GM18873 (cell line): ENCODE measurements at regions not wholly inside any gene's neighbourhood (a gene's known extent, or its start where the extent isn't known, plus 50 kb on each side); places are given as distances from the start of the nearest gene placed in this dataset.
"Not testable (repeated sequence)": the region's sequence is repeated elsewhere in the genome, so short reads cannot be mapped to it uniquely, and the experiment has no call there.

ENCODE experiments used
- ATAC-seq: cut with Tn5 transposase; IDR thresholded peaks from one replicate; pipeline ENCODE4 v1.9.1; 2021; ENCODE audit warnings: mild to moderate bottlenecking, moderate library complexity, moderate number of reproducible peaks; ENCODE audit not compliant: unreplicated experiment, low FRiP score

DNA sequence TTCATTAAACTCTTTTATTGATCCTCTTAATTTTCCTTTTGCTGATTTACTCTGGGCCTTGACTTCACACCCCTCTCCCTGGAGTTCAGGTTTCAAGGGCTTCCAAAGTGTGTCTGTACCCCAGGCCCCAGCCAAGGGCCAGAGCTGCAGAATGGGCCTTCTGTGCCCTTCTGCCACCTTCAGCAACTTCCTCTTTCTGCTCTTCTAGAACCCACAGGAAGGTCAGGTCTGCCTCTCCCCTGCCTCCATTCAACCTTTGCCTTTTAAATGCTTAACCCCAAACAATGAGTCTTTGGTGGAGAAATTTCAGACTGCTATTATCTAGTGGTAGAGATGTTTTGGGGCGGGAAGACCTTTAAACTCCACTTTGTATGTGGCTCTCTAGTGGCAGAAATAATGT lies 63.1 kb downstream of the TSN start:
- no peak for ATAC-seq

DNA sequence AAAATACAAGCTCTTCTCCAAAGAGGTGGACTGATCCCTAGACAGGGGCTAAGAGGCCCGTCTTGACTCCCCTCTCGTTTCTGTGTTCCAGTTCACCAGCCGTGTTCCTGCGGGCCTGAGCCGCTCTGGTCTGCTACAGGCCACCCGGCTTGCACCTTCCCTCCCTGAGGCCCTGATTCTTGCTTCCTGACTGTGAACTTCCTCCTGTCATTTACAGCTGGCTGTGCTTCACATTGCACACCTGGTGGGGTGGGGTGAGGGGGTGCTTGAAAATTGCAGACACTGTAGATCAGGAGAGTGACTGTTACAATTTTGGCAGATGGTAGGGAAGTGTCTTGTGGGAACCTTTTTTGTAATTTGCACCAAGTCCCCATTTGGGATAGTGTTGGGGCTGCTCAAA lies 64.4 kb downstream of the TSN start:
- ATAC-seq, result no peak

DNA sequence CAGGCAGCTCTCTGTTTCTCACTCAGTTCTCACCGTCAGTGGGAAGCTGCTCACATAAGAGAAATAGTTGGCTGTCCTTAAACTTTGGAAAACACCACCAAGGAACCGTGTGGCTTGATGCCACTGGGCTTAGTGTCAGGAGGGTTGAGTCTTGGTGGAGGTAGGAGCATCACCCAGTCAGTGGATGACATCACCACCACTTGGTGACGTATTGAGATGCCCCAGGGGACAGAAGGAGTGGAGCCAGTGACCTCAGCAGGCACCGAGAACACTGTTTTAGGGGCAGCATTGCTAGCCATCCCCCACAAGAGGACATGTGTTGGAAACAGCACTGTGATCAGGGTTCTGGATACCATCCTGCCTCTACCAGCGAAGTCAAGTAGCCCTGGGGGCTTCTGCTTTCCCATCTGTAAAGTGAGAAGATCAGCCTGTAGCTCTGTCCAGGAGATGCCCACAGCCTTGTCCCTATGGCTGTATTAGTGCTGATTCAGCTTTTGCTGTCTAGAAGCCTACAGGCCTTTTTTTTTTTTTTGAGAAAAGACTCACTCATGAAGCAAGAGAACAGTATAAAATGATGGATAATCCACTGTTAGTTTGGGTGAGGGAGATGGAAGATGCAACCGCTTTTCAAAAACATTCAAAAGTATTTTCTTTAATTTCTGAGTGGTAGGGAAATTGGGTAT lies 66.2 kb downstream of the TSN start:
- ATAC-seq, result no peak

DNA sequence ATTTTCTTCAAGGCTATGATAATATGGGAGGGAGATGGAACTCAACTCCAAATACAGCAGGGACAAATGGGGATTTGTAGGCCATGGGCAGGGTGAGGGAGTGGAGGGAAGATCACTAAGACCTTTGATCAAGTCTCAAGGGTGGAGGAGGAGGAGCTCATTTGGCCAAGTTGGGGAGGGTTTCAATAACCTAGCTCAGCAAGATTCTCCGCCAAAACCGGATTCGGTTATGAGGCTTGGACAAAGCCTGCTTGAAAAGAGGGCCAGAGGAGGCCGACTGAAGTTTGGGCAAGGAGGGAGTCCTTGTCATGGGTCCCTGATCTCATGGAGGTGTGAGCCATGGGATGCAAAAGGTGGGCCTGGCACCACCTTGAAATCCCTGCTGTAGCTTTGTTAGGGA lies 68.8 kb downstream of the TSN start:
- ATAC-seq, result no peak

DNA sequence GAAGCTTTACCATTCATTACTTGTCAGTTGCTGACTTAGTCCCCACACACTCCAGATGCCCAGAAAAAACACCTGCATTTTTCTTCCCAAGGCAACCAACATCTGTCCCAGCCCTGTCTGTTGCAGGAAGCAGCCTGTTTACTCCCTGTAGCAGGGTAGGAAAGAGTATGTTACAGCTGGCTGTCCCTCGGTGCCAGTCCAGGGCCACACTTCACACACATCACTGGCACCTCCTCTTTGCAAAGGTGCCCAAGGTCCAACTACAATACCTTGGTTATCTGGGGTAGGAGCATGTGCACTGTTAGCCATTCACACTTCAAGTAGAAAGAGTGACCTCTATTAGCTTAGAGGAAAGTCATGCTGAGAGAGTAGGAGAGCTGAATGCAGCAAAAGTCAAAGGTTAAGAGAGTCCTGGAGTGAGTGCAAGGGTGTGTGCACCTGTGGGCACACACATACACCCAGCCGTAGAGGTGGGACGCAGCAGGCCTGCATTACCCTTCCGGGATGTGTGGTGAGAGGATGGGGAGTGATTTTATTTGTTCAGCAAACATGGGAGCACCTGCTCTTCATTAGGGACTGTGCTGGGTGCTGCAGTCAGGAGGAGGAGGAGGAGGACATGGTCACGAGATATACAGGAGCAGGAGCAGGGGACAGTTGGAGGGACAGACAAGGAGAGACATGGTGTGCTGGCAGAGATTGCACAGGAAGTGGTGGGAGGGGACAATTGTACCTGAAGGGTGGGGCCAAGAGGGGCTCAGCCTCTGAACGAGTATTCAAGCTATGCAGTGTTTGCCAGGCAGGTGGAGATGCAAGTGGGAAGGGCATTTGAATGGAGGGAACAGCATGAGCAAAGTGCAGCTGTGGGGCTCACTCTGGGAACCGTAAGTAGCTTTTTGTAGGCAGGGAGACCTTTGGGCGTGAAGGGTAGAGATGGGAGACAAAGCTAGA lies 69.8 kb downstream of the TSN start:
- no peak for ATAC-seq

DNA sequence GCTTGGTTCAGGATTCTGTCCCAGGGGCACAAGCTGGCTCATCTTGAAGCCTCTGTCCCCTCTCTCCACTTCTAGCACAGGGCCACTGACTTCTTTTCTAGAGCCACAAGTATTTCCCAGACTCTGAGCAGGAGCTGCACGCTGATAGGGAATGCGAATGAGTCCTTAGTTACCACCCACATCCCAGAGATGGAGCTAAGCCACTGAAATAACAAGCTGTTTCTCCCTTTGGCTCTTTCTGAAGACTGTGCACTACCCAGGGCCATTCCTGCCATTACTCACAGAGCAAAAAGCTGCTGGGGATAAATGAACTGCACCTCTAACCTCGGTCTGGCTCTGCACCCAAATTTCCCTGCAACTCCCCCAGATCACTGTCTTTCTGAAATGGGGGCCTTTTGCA lies 70.6 kb downstream of the TSN start:
- no peak for ATAC-seq

DNA sequence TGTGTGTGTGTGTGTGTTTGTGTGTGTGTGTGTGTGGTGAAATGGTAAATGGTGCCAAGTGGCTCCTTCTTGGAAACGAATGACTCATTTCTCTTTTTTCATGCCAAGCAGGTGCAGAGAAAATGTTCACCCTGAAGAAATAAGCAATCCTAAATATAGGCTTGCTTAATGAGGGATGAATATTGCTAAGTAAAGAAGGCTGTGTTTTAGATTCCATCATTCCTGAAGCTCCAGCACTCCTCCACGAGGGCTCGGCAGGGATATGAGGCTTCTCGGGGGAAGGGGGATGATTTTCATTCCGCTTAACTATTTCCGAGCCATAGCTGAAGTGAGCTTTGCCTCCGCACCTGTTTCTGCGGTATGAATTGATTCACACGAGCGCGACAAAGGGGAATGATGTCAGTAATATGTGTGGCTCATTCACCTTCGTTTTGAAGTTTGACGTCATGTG lies 72.9 kb downstream of the TSN start:
- no peak for ATAC-seq

DNA sequence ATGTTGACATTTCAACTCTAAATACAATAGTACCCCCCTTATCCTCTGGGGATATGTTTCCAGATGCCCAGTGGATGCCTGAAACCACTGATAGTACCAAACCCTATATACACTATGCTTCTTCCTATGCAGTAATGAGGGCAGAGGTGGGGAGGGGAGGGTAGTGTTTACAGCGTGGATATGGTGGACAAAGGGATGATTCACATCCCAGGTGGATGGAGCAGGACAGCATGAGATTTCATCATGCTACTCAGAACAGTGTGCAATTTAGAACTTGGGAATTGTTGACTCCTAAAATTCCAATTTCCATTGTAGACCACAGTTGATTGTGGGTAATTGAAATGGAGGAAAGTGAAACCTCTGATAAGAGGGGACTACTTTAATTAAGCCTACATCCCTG lies 75.4 kb downstream of the TSN start:
- ATAC-seq, result no peak

DNA sequence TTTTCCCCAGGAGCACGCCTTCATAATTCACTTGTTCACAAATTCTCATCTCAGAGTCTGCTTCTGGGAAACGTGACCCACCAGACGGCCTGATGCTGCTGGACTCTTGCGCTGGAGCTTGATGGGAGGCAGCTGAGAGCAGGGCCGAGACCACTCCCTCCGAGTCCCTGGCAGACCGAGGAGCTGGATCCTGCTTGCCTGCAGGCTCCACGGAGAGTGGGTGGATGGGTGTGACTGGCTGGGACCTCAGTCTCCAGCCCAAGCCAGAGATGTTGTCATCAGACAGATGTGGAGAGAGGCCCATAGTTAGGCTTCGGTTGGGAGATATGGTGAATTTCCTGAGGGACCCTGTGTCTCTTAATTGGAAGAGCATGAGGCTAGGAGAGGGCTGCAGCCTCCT lies 76.4 kb downstream of the TSN start:
- no peak for ATAC-seq

DNA sequence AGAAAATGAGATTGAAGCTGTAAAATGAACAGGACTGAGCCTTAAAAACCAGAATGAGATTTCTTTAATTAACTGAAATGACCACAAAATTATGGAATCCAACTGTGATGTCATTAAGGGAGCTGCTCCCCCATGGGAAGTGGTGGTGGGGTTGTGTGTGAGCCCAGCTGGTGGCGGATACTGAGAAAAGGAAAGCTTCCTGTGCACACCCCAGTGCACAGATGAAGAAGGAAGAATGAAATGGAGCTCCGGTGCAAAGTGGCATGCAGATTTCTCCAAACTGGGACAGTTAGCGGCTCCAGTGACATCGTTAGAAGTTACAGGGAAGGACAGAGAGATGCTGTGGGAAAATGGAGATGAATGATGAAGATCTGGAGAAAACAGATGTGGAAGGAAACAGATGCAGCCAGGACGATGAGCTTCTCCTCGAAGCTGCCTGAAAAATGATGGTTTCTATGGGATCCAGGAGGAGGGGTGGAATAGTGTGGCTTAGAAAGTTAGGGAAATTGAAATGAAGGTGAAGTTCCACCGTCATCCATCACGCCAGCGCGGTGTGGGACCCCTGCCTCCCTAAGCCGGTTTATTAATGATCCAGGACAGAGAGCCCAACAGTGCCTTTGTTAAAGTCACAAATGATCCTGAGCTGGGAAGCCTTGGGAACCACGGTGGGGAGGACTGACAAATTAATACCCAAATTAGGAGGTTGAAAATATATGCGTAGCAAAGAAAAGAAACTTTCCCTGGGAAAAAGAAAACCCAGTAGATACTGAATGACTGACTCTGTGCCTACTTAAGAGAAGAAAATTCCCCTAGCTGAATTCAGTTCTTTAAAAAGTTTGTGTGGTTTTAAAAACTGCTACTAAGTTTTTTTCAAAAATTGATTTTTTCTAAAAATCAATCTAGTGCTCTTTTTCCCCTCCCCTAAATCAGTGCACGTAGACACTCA lies 77.2 kb downstream of the TSN start:
- ATAC-seq, result no peak

DNA sequence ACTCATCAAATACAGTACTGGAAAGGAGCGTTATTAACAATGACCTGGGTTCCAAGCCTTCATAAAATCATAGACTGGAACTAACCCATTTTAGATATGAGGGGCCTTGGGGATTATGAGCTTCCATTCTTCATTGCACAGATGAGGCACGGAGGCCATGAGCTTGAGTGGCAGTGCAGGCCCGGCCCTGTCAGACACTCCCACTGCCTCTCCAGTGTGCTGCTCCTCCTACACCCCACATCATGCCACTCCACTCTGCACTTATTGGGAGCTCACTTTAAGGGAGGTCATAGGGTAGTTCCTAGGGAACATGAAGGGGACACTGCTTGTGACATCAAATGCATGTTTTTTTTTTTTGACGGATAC lies 77.9 kb downstream of the TSN start:
- ATAC-seq, result no peak

DNA sequence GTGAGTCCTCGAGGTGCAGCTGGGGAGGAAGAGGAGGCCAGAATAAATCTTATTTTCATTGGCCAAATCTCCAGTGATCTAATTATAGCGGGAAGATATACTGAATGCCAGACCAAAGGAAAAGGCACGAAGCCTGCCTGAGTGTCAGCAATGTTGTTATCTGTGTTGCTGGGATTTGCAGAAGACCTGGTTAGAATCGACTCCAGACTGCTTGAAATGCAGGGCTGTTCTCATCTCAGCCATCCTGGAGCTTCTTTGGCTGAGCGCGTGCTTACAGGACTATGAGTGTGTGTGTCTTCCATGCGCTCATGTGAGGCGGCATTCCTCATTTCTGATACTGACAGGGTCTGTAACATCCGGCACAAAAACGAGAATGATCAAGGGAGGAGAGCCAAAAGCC lies 81.2 kb downstream of the TSN start:
- no peak for ATAC-seq

DNA sequence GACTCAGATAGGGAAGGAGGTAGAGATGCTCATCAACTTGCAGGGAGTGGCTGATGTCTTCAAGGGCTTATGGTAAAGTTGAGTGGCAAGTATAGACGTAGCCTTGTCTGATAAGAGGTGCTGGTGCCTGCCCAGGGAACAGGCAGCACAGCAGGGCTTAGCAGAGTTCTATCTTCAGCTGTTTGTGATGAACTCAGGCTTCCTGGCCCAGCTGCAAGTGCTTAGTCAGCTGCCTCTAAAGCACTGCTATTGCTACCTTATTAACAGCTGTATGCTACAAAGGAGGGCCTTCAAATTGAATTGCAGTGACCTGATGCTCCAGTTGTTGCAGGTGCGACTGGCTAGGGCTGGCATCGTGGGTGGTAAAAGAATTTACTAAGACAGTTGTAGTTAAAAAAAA lies 82.1 kb downstream of the TSN start:
- no peak for ATAC-seq

DNA sequence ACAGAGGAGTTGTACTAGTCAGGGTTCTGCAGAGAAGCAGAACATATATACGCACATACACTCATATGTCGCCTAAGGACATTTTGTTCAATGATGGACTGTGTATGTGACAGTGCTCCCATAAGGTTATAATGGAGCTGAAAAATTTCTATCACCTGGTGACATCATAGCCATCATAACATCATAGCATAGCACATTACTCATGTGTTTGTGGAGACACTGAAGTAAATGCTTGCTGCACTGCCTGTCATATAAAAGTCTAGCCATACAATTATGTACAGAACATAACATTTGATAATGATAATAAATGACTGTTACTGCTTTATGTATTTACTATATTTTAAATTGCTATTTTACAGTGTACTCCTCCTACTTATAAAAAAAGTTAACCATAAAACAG lies 83.1 kb downstream of the TSN start:
- ATAC-seq, result no peak

DNA sequence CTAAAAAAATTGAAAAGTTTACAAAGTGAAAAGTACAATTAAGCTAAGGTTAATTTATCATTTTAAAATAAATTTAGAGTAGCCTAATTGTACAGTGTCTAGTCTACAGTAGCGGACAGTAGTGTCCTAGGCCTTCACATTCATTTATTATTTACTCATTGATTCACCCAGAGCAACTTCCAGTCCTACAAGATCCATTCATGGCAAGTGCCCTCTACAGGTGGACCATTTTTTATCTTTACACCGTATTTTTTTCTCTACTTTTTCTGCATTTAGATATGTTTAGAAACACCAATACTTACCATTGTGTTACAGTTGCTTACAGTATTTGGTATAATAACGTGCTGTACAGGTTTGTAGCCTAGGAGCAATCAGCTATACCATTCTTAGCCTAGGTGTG lies 84.1 kb downstream of the TSN start:
- ATAC-seq, result no peak

DNA sequence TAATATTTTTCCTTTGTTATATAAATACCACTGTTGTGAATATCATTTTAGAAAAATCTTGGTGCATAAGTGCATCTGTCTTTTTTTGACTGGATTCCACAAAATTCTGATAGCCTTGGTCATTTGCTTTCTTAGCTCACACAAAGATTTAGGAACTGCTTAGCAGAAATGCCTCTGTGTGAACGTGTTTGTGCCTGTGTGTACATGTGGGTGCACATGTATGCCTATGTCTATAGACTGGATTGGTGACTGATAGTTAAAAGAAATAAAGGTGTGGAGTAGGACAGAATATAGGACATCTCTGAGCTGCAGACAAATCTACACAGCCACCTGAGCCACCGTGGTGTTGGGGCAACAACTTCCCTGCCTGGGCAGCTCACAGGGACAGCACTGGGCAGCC lies 93.8 kb downstream of the TSN start:
- no peak for ATAC-seq

DNA sequence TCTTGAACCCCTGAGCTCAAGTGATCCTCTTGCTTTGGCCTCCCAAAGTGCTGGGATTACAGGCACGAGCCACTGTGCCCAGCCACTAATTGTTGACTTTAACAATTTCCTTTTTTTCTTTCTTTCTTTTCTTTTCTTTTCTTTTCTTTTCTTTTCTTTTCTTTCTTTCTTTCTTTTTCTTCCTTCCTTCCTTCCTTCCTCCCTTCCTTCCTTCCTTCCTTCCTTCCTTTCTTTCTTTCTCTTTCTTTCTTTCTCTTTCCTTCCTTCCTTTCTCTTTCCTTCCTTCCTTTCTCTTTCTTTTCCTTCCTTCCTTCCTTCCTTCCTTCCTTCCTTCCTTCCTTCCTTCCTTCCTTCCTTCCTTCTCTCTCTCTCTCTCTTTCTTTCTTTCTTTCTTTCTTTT lies 97.7 kb downstream of the TSN start:
- not testable (repeated sequence) for ATAC-seq

DNA sequence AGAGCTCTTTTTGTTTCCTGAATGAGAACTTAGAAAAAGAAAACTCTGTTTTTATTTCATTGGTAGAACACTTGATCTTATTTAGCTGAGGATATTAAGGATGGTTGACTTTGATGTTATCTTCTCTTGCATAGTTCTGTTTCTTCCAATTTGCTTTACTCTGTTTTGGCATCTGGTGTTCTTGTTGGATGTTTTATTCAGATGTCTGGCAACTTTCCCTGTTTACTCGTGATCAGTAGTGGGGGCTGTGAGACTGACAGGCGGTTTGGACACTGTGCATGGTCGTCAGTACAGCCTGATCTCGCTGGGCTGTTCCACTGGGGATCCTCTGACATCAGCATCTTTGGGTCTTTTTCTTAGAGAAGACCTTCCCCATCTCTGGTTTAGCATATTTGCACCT lies 100.1 kb downstream of the TSN start:
- no peak for ATAC-seq

DNA sequence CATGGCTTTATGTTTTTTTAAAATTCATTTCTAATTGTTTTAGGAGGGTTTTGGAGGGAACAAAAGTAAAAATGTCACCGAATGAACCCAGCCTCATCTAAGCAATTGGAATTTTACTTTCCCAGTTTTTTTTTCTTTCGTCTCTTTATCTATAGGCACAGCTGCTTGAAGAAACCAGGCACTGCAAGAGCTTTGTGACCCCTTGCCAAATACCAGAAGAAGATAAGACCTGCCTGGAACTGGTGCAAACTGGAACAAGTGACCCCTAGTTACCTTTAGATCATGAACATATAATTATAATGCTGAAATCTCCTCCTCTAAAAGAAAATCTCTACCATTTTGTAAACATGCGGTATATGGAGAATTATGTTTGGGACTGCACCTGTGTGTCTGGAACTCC lies 100.9 kb downstream of the TSN start:
- no peak for ATAC-seq

DNA sequence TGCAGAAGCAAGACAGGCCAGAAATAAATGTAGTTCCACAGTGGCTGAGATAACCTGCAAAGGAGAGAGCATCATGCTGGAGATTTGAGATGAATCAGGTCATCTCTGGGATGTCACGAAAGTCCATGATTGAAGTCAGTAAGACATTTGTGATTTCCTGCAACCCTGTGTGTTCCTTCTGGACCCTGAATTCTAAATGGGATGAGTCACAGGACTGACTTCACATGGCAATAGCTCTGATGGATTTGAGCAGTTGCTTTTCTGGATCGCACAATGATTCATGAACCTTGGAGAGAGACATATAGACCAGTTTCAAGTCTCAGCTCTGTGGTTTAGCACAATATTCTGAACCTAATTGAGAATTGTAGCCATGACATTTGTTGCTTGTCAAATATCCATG lies 102.9 kb downstream of the TSN start:
- no peak for ATAC-seq

DNA sequence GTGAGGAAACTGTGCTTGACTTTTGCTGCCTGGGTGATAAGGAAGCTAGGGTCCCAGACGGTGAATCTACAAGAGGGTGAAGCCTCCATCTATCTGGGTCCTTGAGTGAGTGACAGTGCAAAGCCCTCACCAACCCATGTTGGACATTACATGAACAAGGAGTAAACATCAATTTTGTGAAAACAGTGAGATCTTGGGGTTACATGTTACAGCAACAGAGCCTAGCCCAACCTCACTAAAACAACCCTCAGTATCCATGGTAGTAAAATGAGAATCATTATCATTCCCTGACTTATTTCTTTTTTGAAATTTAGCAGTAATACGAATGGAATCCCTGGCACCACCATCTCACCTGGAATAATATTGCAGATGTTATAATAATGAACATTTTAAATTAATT lies 103.4 kb downstream of the TSN start:
- ATAC-seq, result no peak
